ENCODE measurements at regions not wholly inside any gene's neighbourhood (a gene's known extent, or its start where the extent isn't known, plus 50 kb on each side); places are given as distances from the start of the nearest gene placed in this dataset.
A peak's percentile ranks its signal among the peaks of the same experiment; 100 is the strongest.

- peaks cover 17% of the 10 kb centered on the region for H3K4me1 ChIP-seq (ENCODE audit: control insufficient read depth, insufficient read depth, low read length)
- DNase-seq: peak in 1 of 2 donors; percentile 64
- peaks cover 20 to 22% of the 10 kb centered on the region in 2 donors for H3K4me1 Mint-ChIP-seq
- peak overlapping the region; percentile 57 for H3K27ac ChIP-seq (ENCODE audit: low read length)
- H3K9me3 ChIP-seq (ENCODE audit: control insufficient read depth, insufficient read depth, low read length): peaks cover 12% of the 10 kb centered on the region
- H3K4me3 ChIP-seq (ENCODE audit: low read length): no peak overlapping the region
- intact Hi-C loops (cut with micrococcal nuclease): no loop called here
- TF ChIP-seq CTCF (IDR thresholded peaks at IDR 0.05): no peak
- no peaks in the 10 kb centered on the region for H3K36me3 ChIP-seq (ENCODE audit: control insufficient read depth, insufficient read depth, low read length)
- H3K27ac Mint-ChIP-seq: peak overlapping the region; percentile 35 to 62
- 9% methylated on average over 2 of the region's 2 CpGs for WGBS (ENCODE audit: insufficient coverage)
- H3K36me3 Mint-ChIP-seq: no peaks in the 10 kb centered on the region
- no peaks in the 10 kb centered on the region for H3K27me3 Mint-ChIP-seq (ENCODE audit: low read depth in 2 of 2)
- peak in 2 of 3 donors; percentile 21 to 60 for ATAC-seq
- H3K9me3 Mint-ChIP-seq: peaks cover 2 to 3% of the 10 kb centered on the region in 2 donors
- H3K4me3 Mint-ChIP-seq: peak overlapping the region; percentile 45
- H3K27me3 ChIP-seq (ENCODE audit: control insufficient read depth, insufficient read depth, low read length): no peaks in the 10 kb centered on the region
Observed at GRCh38 chr14:96962337-96962736, 165.2 kb downstream of the VRK1 start.

GRCh38 chr14:96964726-96965415 is 167.7 kb downstream of the VRK1 start:
- 96% methylated on average over 23 of the region's 25 CpGs for WGBS (ENCODE audit: insufficient coverage)
- Histone ChIP-seq H3K36me3 (ENCODE audit: control insufficient read depth, insufficient read depth, low read length) (no peaks in the 10 kb centered on the region), H3K4me1 (ENCODE audit: control insufficient read depth, insufficient read depth, low read length) (peaks cover 17% of the 10 kb centered on the region), H3K27me3 (ENCODE audit: control insufficient read depth, insufficient read depth, low read length) (no peaks in the 10 kb centered on the region), H3K27ac (ENCODE audit: low read length) (no peak overlapping the region), H3K4me3 (ENCODE audit: low read length) (no peak overlapping the region), H3K9me3 (ENCODE audit: control insufficient read depth, insufficient read depth, low read length) (peaks cover 12% of the 10 kb centered on the region)
- DNase-seq: no peak
- Mint-ChIP-seq H3K4me3 (no peak overlapping the region), H3K9me3 (peaks cover 2 to 3% of the 10 kb centered on the region in 2 donors), H3K4me1 (peaks cover 20 to 22% of the 10 kb centered on the region in 2 donors), H3K27me3 (ENCODE audit: low read depth in 2 of 2) (no peaks in the 10 kb centered on the region), H3K36me3 (no peaks in the 10 kb centered on the region), H3K27ac (no peak overlapping the region)
- intact Hi-C loops (cut with micrococcal nuclease): no loop called here
- no peak for ATAC-seq
- TF ChIP-seq CTCF (IDR thresholded peaks at IDR 0.05): no peak

- H3K4me1 Mint-ChIP-seq: peaks cover 13 to 16% of the 10 kb centered on the region in 2 donors
- Histone ChIP-seq H3K4me3 (ENCODE audit: low read length) (no peak overlapping the region), H3K27ac (ENCODE audit: low read length) (no peak overlapping the region), H3K36me3 (ENCODE audit: control insufficient read depth, insufficient read depth, low read length) (no peaks in the 10 kb centered on the region), H3K9me3 (ENCODE audit: control insufficient read depth, insufficient read depth, low read length) (peaks cover 12% of the 10 kb centered on the region), H3K27me3 (ENCODE audit: control insufficient read depth, insufficient read depth, low read length) (no peaks in the 10 kb centered on the region), H3K4me1 (ENCODE audit: control insufficient read depth, insufficient read depth, low read length) (peaks cover 17% of the 10 kb centered on the region)
- no peak for ATAC-seq
- H3K4me3 Mint-ChIP-seq: no peak overlapping the region
- H3K36me3 Mint-ChIP-seq: no peaks in the 10 kb centered on the region
- TF ChIP-seq CTCF (IDR thresholded peaks at IDR 0.05): no peak
- no peak overlapping the region for H3K27ac Mint-ChIP-seq
- intact Hi-C loops (cut with micrococcal nuclease): no loop called here
- 88% methylated on average over 10 of the region's 11 CpGs for WGBS (ENCODE audit: insufficient coverage)
- H3K27me3 Mint-ChIP-seq (ENCODE audit: low read depth in 2 of 2): peaks cover 0 to 2% of the 10 kb centered on the region in 2 donors
- no peak for DNase-seq
- H3K9me3 Mint-ChIP-seq: peaks cover 2 to 3% of the 10 kb centered on the region in 2 donors
Observed at GRCh38 chr14:96965885-96966595, 168.9 kb downstream of the VRK1 start.
